ENCODE measurements at regions not wholly inside any gene's neighbourhood (a gene's known extent, or its start where the extent isn't known, plus 50 kb on each side); places are given as distances from the start of the nearest gene placed in this dataset.

DNA sequence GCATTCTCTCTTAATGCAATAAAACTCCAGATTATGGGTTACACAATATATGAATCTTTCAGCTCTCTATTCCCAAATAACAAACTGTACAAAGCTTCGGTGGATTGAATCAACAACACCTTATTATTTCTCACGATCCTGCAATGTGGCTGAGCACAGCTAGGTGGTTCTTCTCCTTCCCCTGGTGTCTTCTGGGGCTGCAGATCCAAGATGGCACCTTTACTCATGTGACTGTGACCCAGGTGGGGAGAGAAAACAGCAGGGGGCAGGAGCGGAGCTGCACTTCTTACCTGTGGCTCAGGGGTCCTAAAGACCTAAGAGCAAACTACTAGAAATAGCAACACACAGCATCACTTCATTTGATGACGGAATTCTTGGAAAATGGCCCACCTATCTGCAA is 233.1 kb downstream of the IRX1 start:
- Mint-ChIP-seq H3K36me3 (ENCODE audit: low read depth) (no peaks in the 10 kb centered on the region), H3K9me3 (peaks cover 3% of the 10 kb centered on the region; the same call in 1 of the 3 replicates), H3K4me3 (no peak overlapping the region), H3K27ac (no peak overlapping the region), H3K27me3 (ENCODE audit: insufficient read depth, low read depth, poor library complexity) (peaks cover 3% of the 10 kb centered on the region), H3K4me1 (peaks cover 5% of the 10 kb centered on the region)
- no peaks in the 10 kb centered on the region for H3K36me3 ChIP-seq (ENCODE audit: insufficient read depth)
- no peaks in the 10 kb centered on the region for H3K4me1 ChIP-seq (ENCODE audit: insufficient read depth)
- H3K4me2 ChIP-seq, result no peak overlapping the region
- TF ChIP-seq CREB1 (CRISPR knock-in tag; IDR thresholded peaks at IDR 0.05; ENCODE audit: low read depth) (no peak), ZNF114 (CRISPR knock-in tag; IDR thresholded peaks at IDR 0.05) (no peak), STAT1 (IDR thresholded peaks at IDR 0.05; ENCODE audit: unreplicated experiment) (no peak), NANOG (IDR thresholded peaks at IDR 0.05; ENCODE audit: borderline replicate concordance) (no peak), ZNF331 (CRISPR knock-in tag; IDR thresholded peaks at IDR 0.05; ENCODE audit: low read depth) (peak; percentile 58; the same call in 1 of the 2 replicates)
- TF ChIP-seq, protein P1, sequence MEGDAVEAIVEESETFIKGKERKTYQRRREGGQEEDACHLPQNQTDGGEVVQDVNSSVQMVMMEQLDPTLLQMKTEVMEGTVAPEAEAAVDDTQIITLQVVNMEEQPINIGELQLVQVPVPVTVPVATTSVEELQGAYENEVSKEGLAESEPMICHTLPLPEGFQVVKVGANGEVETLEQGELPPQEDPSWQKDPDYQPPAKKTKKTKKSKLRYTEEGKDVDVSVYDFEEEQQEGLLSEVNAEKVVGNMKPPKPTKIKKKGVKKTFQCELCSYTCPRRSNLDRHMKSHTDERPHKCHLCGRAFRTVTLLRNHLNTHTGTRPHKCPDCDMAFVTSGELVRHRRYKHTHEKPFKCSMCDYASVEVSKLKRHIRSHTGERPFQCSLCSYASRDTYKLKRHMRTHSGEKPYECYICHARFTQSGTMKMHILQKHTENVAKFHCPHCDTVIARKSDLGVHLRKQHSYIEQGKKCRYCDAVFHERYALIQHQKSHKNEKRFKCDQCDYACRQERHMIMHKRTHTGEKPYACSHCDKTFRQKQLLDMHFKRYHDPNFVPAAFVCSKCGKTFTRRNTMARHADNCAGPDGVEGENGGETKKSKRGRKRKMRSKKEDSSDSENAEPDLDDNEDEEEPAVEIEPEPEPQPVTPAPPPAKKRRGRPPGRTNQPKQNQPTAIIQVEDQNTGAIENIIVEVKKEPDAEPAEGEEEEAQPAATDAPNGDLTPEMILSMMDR (conservative IDR thresholded peaks at IDR 0.05; ENCODE audit: low read depth in 2 of 2), result peak; percentile 5 to 19; a peak in 2 of 4 replicates
- peaks cover 5% of the 10 kb centered on the region; the same call in 1 of the 2 replicates for H3K9me2 ChIP-seq (ENCODE audit: insufficient read depth)
- no peaks in the 10 kb centered on the region for H3F3A ChIP-seq (replicated peaks; ENCODE audit: low read depth)
- H3K79me2 ChIP-seq (replicated peaks; ENCODE audit: insufficient read depth), result no peaks in the 10 kb centered on the region
- DNase-seq (ENCODE audit: low spot score) (peak; percentile 23), ATAC-seq (no peak)
- H4K20me1 ChIP-seq (replicated peaks; ENCODE audit: insufficient read depth), result no peaks in the 10 kb centered on the region
- H3K27me3 ChIP-seq (ENCODE audit: insufficient read depth), result no peaks in the 10 kb centered on the region
- no peak overlapping the region for H3K4me3 ChIP-seq
- no peak overlapping the region for H2AFZ ChIP-seq
- no peak overlapping the region for H3K27ac ChIP-seq (ENCODE audit: low read depth)

DNA sequence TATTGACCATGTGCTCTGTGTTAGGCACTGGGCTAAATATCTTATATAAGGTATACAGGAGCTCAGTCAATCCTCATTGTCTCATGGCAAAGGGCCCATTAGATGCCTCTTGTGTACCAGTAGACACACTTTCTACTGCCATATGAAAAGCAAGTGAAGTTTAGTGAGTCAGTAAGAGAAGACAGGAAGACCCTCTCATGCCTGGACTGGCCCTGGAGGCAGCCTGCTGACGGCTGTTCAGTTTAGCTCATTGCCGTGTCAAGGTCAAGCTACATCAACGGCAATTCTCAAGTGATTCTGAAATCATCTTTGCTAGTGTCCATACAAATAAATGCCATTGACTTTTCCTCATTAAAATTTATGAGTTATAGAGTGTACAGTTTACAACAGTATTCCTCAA is 237.9 kb downstream of the IRX1 start:
- Mint-ChIP-seq H3K36me3 (ENCODE audit: low read depth) (no peaks in the 10 kb centered on the region), H3K27ac (no peak overlapping the region), H3K27me3 (ENCODE audit: insufficient read depth, low read depth, poor library complexity) (peaks cover 4% of the 10 kb centered on the region), H3K4me3 (no peak overlapping the region), H3K4me1 (no peaks in the 10 kb centered on the region), H3K9me3 (peaks cover 3% of the 10 kb centered on the region; the same call in 1 of the 3 replicates)
- Histone ChIP-seq H3K4me2 (no peak overlapping the region), H3K79me2 (replicated peaks; ENCODE audit: insufficient read depth) (no peaks in the 10 kb centered on the region), H3K36me3 (ENCODE audit: insufficient read depth) (no peaks in the 10 kb centered on the region), H3K4me1 (ENCODE audit: insufficient read depth) (no peaks in the 10 kb centered on the region), H3K27ac (ENCODE audit: low read depth) (no peak overlapping the region), H3F3A (replicated peaks; ENCODE audit: low read depth) (no peaks in the 10 kb centered on the region), H3K4me3 (no peak overlapping the region), H4K20me1 (replicated peaks; ENCODE audit: insufficient read depth) (no peaks in the 10 kb centered on the region), H3K9me2 (ENCODE audit: insufficient read depth) (peaks cover 5% of the 10 kb centered on the region; the same call in 1 of the 2 replicates), H2AFZ (no peak overlapping the region), H3K27me3 (ENCODE audit: insufficient read depth) (no peaks in the 10 kb centered on the region)
- DNase-seq (ENCODE audit: low spot score) (no peak), ATAC-seq (no peak)
- TF ChIP-seq JUNB (IDR thresholded peaks at IDR 0.05; ENCODE audit: unreplicated experiment) (no peak), STAT1 (IDR thresholded peaks at IDR 0.05; ENCODE audit: unreplicated experiment) (no peak), NANOG (IDR thresholded peaks at IDR 0.05; ENCODE audit: borderline replicate concordance) (no peak)
- TF ChIP-seq, protein P2, sequence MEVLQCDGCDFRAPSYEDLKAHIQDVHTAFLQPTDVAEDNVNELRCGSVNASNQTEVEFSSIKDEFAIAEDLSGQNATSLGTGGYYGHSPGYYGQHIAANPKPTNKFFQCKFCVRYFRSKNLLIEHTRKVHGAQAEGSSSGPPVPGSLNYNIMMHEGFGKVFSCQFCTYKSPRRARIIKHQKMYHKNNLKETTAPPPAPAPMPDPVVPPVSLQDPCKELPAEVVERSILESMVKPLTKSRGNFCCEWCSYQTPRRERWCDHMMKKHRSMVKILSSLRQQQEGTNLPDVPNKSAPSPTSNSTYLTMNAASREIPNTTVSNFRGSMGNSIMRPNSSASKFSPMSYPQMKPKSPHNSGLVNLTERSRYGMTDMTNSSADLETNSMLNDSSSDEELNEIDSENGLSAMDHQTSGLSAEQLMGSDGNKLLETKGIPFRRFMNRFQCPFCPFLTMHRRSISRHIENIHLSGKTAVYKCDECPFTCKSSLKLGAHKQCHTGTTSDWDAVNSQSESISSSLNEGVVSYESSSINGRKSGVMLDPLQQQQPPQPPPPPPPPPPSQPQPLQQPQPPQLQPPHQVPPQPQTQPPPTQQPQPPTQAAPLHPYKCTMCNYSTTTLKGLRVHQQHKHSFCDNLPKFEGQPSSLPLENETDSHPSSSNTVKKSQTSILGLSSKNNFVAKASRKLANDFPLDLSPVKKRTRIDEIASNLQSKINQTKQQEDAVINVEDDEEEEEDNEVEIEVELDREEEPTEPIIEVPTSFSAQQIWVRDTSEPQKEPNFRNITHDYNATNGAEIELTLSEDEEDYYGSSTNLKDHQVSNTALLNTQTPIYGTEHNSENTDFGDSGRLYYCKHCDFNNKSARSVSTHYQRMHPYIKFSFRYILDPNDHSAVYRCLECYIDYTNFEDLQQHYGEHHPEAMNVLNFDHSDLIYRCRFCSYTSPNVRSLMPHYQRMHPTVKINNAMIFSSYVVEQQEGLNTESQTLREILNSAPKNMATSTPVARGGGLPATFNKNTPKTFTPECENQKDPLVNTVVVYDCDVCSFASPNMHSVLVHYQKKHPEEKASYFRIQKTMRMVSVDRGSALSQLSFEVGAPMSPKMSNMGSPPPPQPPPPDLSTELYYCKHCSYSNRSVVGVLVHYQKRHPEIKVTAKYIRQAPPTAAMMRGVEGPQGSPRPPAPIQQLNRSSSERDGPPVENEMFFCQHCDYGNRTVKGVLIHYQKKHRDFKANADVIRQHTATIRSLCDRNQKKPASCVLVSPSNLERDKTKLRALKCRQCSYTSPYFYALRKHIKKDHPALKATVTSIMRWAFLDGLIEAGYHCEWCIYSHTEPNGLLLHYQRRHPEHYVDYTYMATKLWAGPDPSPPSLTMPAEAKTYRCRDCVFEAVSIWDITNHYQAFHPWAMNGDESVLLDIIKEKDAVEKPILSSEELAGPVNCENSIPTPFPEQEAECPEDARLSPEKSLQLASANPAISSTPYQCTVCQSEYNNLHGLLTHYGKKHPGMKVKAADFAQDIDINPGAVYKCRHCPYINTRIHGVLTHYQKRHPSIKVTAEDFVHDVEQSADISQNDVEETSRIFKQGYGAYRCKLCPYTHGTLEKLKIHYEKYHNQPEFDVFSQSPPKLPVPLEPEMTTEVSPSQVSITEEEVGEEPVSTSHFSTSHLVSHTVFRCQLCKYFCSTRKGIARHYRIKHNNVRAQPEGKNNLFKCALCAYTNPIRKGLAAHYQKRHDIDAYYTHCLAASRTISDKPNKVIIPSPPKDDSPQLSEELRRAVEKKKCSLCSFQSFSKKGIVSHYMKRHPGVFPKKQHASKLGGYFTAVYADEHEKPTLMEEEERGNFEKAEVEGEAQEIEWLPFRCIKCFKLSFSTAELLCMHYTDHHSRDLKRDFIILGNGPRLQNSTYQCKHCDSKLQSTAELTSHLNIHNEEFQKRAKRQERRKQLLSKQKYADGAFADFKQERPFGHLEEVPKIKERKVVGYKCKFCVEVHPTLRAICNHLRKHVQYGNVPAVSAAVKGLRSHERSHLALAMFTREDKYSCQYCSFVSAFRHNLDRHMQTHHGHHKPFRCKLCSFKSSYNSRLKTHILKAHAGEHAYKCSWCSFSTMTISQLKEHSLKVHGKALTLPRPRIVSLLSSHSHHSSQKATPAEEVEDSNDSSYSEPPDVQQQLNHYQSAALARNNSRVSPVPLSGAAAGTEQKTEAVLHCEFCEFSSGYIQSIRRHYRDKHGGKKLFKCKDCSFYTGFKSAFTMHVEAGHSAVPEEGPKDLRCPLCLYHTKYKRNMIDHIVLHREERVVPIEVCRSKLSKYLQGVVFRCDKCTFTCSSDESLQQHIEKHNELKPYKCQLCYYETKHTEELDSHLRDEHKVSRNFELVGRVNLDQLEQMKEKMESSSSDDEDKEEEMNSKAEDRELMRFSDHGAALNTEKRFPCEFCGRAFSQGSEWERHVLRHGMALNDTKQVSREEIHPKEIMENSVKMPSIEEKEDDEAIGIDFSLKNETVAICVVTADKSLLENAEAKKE (CRISPR knock-in tag; IDR thresholded peaks at IDR 0.05), result no peak
- TF ChIP-seq, protein P3, sequence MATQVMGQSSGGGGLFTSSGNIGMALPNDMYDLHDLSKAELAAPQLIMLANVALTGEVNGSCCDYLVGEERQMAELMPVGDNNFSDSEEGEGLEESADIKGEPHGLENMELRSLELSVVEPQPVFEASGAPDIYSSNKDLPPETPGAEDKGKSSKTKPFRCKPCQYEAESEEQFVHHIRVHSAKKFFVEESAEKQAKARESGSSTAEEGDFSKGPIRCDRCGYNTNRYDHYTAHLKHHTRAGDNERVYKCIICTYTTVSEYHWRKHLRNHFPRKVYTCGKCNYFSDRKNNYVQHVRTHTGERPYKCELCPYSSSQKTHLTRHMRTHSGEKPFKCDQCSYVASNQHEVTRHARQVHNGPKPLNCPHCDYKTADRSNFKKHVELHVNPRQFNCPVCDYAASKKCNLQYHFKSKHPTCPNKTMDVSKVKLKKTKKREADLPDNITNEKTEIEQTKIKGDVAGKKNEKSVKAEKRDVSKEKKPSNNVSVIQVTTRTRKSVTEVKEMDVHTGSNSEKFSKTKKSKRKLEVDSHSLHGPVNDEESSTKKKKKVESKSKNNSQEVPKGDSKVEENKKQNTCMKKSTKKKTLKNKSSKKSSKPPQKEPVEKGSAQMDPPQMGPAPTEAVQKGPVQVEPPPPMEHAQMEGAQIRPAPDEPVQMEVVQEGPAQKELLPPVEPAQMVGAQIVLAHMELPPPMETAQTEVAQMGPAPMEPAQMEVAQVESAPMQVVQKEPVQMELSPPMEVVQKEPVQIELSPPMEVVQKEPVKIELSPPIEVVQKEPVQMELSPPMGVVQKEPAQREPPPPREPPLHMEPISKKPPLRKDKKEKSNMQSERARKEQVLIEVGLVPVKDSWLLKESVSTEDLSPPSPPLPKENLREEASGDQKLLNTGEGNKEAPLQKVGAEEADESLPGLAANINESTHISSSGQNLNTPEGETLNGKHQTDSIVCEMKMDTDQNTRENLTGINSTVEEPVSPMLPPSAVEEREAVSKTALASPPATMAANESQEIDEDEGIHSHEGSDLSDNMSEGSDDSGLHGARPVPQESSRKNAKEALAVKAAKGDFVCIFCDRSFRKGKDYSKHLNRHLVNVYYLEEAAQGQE (IDR thresholded peaks at IDR 0.05; ENCODE audit: unreplicated experiment), result no peak
- TF ChIP-seq, protein P4, sequence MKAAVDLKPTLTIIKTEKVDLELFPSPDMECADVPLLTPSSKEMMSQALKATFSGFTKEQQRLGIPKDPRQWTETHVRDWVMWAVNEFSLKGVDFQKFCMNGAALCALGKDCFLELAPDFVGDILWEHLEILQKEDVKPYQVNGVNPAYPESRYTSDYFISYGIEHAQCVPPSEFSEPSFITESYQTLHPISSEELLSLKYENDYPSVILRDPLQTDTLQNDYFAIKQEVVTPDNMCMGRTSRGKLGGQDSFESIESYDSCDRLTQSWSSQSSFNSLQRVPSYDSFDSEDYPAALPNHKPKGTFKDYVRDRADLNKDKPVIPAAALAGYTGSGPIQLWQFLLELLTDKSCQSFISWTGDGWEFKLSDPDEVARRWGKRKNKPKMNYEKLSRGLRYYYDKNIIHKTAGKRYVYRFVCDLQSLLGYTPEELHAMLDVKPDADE (IDR thresholded peaks at IDR 0.05), result no peak

Measured in GM23338 (cell line).